Body of pancreas (tissue), 4 donors: ENCODE measurements at regions not wholly inside any gene's neighbourhood (a gene's known extent, or its start where the extent isn't known, plus 50 kb on each side); places are given as distances from the start of the nearest gene placed in this dataset.

Source experiments
- CTCF ChIP-seq, 7 experiments: fragments of 450-650 bp in 4 of 7; fragments of 200-600 bp in 3 of 7; sonication (generic) in 3 of 7; IDR thresholded peaks; one replicate each; pipeline ENCODE4 v1.5.1; 2016 to 2019; ENCODE audit warnings: antibody characterized with exemption in 7 of 7
- POLR2A ChIP-seq, 3 donors: fragments of 450-650 bp; IDR thresholded peaks; one replicate each; pipeline ENCODE4 v1.6.1; 2016; ENCODE audit warnings: antibody characterized with exemption in 3 of 3, mild to moderate bottlenecking in 2 of 3

GRCh38 chr17:72004611-72005331 lies 116.0 kb upstream of the SOX9 start:
- TF ChIP-seq CTCF (IDR thresholded peaks at IDR 0.05), result no peak
- TF ChIP-seq POLR2A (IDR thresholded peaks at IDR 0.05), result no peak
